IPS-18c (cell line): ENCODE measurements at regions not wholly inside any gene's neighbourhood (a gene's known extent, or its start where the extent isn't known, plus 50 kb on each side); places are given as distances from the start of the nearest gene placed in this dataset.
"Not testable (repeated sequence)": the region's sequence is repeated elsewhere in the genome, so short reads cannot be mapped to it uniquely, and the experiment has no call there.

Source experiments
- H3K4me3 ChIP-seq: 2 replicates; pipeline ENCODE4 v1.7.0; 2013; ENCODE audit warnings: low read depth, mild to moderate bottlenecking, low read length, moderate library complexity; ENCODE audit not compliant: insufficient read depth
- H3K9me3 ChIP-seq: one replicate; pipeline ENCODE4 v1.6.1; 2013; ENCODE audit warnings: mild to moderate bottlenecking, low read length, moderate library complexity; ENCODE audit not compliant: control insufficient read depth, insufficient read depth

DNA sequence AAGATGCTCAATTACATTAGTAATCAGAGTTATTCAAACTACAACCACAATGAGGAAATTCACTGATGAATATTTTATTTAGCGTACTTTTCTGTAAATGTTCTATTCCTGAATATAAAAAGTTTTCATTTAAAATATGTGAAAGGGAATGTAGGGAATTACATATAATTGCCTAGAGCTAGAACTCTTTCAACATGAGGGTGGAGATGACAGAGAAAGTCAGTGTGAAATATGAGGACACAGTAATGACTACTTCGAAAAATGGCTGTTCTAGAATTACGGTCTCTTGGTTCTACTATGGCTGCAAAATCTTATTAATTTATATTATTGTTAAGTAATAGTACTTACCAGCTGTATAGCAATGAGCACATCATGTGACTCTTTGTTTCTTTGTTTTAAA lies 1647.4 kb upstream of the PIK3C3 start:
- no peak overlapping the region for H3K4me3 ChIP-seq
- no peaks in the 10 kb centered on the region for H3K9me3 ChIP-seq

DNA sequence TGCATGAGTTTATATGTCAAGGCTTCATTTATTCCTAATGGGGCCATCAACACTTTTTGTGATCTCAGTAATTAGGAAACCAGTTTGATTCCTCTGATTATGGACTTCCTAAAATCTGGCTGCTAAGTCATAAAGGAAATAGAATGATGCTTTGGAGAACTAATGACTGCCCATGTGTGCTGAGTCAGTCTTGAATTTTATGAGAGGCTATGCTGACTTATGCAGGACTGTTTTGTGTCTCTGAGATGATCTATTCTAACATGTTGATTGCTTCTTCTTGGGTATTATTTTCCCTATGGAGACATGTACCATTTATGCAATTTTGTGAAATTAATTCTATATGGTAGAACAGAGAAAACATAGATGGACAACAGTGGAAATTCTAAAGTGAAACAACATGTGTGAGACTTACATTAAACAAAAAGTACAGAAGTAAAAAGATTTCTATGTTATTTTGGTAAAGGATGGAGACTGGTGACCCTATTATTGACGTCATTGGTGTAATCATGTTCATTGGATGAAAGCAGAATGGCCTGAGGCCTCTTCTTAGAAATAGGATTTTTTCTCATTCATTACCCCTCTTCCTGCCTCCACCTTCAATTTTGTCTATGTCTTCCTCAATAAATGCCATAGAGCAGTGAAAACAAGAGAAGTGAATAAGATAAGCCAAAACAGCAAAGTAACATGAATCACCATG lies 1658.2 kb upstream of the PIK3C3 start:
- H3K9me3 ChIP-seq = no peaks in the 10 kb centered on the region
- no peak overlapping the region for H3K4me3 ChIP-seq

DNA sequence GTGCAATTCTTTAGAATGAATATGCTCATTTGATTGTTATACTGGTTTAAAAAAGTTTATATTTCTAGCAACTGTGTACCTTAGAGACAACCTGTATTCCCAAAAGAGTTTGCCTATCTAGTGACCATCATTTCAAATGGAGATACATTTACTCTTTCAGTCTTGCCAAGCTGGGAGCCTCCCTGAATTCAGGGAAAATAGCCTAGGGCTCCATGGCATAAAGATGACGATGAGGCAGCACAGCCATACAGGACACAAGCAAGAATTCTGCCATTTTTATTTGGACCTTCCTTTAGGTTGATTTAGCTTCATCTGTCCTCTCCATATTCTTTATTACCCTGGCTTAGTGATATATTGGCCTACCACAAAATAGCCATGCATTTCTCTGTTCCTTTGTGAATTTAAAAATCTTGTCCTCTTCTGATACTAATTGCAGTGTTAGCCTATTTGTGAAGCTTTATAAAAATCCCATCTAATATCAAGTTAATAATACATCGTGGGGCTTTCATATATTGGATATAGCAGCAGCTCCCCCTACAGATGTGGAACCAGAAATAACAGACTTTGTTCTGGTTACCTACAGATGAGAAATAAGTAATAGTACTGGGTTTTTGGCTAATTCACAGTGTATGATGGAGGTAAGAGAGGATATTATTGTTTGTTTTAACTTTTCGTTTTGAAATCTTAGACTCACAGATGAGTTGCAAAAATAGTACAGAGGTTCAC lies 1661.9 kb upstream of the PIK3C3 start:
- Histone ChIP-seq H3K4me3 (no peak overlapping the region), H3K9me3 (no peaks in the 10 kb centered on the region)

DNA sequence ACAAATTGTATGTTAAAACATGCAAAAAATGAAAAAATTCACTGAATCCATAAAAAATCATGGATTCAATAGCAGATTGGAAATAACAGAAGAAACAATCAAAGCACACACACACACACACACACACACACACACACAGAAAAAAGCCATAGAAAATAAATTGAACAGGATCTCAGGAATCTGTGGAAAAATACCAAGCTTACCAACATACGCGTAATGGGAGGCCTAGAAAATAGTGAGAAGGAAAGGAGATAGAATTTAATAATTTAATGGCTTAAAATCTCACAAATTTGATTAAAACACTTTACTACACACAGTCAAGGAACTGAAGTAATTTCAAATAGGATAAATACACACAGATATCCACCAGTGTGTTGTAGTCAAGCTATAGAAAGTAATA lies 1671.5 kb upstream of the PIK3C3 start:
- no peak overlapping the region for H3K4me3 ChIP-seq
- no peaks in the 10 kb centered on the region for H3K9me3 ChIP-seq

DNA sequence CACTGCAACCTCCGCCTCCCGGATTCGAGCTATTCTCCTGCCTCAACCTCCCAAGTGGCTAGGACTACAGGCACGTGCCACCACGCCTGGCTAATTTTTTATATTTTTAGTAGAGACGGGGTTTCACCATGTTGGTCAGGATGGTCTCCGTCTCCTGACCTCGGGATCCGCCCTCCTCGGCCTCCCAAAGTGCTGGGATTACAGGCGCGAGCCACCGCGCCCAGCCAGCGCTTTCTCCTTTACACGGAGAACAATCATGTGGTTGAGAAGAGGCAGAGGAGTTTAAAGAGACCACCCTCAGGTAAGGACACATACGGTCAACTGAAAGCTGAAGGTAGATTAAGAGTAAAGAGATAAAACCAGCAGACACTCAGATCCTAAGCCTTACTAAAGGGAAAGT lies 1673.7 kb upstream of the PIK3C3 start:
- H3K4me3 ChIP-seq, H3K9me3 ChIP-seq: not testable (repeated sequence)

DNA sequence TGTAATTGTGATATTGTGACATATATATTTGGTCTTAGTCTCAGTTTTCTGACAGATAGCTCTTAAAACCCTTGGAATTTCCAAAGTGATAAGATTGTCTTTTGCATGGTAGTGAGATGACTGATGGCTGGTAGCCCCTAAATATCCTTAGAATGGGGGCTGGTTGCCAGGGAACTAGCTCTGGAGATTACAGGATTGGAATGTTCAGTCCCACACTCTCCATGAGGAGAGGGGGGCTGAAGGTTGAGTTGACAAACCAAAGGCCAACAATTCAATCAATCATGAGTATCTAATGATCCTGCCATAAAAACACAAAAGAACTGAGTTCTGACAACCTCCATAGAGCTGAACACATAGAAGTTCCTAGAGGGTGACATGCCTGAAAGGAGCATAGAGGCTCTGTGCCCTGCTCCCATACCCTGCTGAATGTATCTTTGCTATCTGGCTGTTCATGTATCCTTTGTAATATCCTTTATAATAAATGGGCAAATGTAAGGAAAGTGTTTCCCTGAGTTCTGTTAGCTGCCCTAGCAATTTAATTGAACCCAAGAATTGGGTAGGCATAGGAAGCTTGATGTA lies 1680.3 kb upstream of the PIK3C3 start:
- Histone ChIP-seq H3K9me3 (no peaks in the 10 kb centered on the region), H3K4me3 (no peak overlapping the region)

DNA sequence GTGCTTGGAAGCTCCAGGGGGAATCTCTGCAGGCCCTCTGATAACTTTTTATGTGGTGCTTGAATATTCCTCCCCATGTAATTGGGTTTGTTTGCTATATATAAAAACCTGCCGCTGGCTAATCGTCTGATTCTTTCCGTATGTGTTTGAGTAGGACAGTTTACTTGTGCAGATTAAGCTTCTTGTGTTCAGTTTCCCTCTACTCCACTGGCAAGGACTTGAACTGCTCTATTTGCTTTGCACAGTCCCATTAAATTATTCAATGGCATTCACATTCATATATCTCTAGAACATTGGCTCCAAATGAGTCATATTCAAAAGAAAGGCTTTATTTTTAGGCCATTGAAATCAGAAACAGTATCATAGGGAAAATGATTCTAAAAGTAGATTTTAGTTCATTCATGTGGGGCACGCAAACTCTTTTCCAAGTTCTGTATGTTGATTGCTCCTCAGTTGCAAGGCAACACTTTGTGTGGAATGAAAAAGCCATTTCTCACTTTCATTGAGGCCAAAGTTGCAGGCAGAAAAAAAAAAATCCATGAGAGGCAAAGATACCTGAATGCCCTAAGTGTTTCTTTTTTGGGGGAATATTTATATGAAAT lies 1682.3 kb upstream of the PIK3C3 start:
- Histone ChIP-seq H3K4me3 (no peak overlapping the region), H3K9me3 (no peaks in the 10 kb centered on the region)

DNA sequence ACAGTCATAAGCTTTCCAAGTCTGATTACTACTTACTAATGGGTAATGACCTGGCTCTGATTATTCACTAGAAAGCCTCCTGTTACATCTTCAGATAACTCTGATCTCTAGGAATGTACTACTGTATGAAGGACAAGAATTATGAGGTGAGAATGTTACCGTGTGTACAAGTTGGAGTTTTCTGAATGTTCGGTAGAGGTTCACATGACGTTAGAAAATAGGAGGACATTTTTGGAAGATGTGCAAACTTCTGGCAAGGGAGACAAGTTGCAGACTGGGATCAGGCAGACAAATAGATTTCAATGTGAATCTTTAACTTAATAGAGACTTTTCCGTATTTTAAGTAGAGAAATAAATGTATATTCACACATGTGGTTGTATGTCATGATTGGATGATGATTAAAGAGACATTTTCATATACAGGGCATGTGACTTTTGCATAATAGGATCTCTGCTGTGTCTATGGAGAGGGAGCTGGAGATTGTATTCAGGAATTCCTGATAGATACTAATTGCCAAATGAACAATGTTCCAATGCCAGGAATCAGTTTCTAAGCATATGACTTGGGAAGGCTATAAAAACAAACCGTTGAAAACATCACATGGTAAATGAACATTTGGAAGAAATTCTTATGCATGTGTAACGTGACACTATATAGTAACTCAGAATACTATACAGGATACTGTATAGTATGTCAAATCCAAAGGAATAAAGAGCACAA lies 1695.8 kb upstream of the PIK3C3 start:
- Histone ChIP-seq H3K9me3 (peaks cover 2% of the 10 kb centered on the region), H3K4me3 (no peak overlapping the region)

DNA sequence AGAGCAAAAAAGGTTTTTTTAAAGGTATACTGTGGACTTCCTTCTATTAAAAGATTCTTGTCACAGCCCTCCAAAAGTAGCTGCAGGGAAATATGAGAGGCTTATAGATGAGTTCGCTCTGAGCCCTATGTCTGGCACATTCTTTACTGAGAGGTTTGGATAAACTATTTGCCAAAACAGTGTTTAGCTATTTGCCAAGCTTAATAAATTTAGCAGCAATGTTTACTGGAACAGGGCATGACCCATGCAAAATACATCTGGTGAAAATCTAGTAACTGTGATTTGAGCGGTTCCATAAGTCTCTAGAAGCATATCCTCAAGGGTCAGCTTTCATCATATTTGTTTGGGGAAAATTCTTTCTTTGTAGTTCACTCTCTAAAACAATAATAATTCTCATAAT lies 1696.7 kb upstream of the PIK3C3 start:
- Histone ChIP-seq H3K4me3 (no peak overlapping the region), H3K9me3 (peaks cover 2% of the 10 kb centered on the region)

DNA sequence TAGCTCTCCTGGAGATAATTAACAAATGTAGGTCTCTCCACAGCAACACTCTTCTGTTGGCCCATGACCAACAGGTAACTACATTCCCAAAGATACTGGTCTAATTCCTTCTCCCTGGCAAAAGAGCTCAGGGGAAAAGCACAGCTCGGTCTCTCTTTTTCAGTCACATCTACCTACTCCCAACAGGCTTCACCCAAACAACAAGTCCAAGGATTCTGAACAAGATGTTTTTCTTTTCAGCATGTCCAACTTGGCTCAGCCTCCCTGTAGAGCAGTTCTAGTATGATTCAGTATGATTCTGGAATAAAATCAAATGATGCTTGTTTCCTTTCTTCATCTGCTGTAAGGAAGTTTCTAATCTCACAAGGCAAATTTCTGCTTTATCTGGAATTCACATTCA lies 1704.8 kb upstream of the PIK3C3 start:
- H3K9me3 ChIP-seq = no peaks in the 10 kb centered on the region
- no peak overlapping the region for H3K4me3 ChIP-seq

DNA sequence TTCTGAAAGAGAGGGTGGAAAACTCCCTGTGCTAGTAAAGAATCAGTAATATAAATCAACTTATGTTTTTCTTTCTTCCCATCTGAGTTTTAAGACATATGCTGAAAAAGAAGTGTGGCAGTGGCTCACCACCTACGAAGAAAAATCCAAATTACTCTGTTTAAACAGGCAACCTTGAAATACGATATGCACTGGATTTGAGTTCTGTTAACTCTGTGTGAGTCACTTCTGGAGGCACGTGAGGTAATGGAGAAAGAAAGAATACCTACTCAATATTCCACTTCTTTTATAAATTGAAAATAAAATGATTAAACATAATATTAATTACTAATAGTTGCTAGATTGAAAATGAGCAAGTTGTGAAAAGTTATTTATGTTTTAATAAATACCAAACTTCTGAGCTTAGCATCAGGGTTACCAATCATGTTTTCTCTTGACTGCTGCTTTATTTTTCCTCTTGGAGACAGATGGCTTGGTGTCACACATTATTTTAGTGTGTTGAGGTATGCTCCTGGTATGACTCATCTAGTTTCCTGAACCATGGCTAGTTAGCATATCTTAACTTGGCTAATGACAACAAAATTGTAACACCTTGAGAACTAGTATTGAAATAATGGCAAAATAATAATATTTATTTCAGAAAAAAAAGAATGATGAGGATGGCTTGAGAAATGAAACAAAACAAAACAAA lies 1705.5 kb upstream of the PIK3C3 start:
- H3K4me3 ChIP-seq = no peak overlapping the region

DNA sequence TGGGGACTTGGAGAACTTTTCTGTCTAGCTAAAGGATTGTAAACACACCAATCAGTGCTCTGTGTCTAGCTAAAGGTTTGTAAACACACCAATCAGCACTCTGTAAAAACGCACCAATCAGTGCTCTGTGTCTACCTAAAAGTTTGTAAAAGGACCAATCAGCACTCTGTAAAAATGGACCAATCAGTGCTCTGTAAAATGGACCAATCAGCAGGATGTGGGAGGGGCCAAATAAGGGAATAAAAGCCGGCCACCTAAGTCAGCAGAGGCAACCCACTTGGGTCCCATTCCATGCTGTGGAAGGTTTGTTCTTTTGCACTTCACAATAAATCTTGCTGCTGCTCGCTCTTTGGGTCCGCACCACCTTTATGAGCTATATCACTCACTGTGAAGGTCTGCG lies 1709.4 kb upstream of the PIK3C3 start:
- not testable (repeated sequence) for H3K4me3 ChIP-seq, H3K9me3 ChIP-seq

More for the DNA sequence above, 1705.5 kb upstream of the PIK3C3 start:
- no peaks in the 10 kb centered on the region for H3K9me3 ChIP-seq

DNA sequence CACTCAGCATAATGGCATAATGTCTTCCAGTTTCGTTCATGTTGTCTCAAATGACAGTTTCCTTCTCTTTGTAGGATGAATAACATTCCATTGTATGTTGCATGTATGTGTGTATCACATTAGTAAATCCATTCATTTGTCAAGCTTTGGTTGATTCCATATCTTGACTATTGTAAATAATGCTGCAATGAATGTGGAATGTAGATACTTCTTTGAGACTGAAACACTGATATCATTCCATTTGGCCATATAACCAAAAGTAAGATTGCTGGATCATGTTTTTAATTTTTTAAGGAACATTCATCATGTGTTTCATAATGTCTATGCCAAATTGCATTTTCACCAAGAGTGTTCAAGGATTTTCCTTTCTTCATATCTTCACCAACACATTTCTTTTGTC lies 1711.4 kb upstream of the PIK3C3 start:
- no peak overlapping the region for H3K4me3 ChIP-seq
- no peaks in the 10 kb centered on the region for H3K9me3 ChIP-seq

DNA sequence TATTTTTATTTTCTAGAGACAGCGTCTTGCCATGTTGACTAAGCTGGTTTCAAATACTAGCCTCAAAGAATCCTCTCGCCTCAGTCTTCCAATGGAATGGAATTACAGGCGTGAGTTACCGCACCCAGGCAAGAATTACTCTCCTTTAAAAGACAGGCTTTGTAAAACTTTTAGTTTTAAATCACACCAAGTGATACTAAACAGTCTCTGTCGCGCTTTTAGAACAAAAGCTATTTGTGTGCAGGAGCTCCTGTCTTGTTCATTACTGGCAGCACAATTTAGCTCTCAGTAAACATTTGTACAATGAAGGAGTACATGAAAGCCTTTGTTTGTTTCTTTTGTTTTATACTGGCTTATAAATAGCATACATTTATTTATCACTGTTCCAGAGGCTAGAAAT lies 1719.2 kb upstream of the PIK3C3 start:
- Histone ChIP-seq H3K4me3 (no peak overlapping the region), H3K9me3 (no peaks in the 10 kb centered on the region)

DNA sequence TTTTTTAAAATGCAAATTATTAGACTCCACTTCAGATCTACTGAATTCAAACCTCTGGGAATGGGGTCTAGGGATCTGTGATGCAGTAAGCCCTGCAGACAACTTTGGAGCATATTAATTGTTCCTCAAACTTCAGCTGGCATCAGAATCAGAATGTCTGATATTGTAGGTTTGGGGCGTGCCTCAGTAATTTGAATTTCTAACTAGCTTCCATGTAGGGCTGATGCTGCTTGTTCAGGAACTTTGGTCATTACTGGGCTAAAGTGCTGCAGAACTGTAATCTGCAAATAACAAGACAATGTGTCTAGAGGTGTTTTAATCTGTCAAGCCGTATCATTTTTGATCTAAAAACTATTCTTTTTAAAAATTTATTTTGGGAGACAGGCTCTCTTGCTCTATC lies 1719.7 kb upstream of the PIK3C3 start:
- Histone ChIP-seq H3K9me3 (no peaks in the 10 kb centered on the region), H3K4me3 (no peak overlapping the region)

DNA sequence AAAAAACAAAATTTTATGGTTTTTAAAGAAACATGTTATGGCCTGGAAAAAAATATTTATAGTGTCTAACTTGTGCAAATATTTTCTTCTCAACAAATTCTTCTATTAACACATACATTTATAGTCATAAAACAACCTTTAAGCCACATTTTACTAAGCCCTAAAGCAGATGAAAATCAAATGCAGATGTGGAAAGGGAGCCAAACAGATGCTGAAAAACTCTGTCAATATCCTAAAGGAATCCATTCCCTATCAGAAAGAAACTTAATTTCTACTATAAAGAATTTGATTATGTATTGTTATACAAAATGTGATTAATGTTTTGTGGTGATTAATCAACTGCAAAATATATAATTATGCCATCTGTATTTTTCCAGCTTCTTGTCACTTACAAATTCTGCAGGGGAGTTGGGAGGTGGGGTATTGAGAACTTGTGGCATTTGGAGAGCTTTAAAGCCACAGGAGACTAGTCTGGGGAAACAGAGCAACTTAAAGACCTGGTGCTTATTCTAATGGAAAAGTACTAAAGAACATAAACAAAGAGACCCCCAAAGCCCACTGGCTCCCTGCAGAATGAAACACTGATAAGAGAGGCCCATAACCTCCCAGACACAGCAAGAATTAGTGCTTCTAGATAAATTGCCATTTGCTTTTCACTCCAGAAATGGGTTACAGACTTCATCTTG lies 1721.0 kb upstream of the PIK3C3 start:
- no peaks in the 10 kb centered on the region for H3K9me3 ChIP-seq
- no peak overlapping the region for H3K4me3 ChIP-seq

DNA sequence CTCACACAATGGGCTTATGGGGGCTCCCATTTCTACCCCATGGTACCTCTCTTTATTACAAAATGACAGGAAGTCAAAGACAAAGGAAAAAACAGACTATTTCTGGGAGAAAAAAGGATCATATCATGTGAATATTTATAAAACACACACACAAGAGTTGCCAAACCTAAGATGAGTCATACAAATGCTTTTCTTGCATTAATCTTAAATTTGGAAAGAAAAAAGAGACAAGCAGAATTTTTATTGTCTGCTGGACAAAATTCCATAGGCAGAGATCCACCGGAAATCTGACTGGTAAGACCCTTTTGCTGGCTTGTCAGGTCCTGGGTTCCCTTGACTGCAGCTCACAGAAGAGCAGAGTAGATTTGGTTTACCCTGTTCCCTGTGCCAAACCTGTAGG lies 1732.3 kb upstream of the PIK3C3 start:
- Histone ChIP-seq H3K9me3 (no peaks in the 10 kb centered on the region), H3K4me3 (no peak overlapping the region)
